22Rv1 (cell line): ENCODE measurements at regions not wholly inside any gene's neighbourhood (a gene's known extent, or its start where the extent isn't known, plus 50 kb on each side); places are given as distances from the start of the nearest gene placed in this dataset.

Source experiments
- H3K27ac ChIP-seq: fragments of 450-650 bp; 2 replicates; pipeline ENCODE4 v1.5.1; 2017
- ZFX ChIP-seq: fragments of 450-650 bp; IDR thresholded peaks from 2 replicates; pipeline ENCODE4 v1.6.1; 2017; ENCODE audit warnings: antibody characterized with exemption, borderline replicate concordance
- TF ChIP-seq, protein P1 (sequence below): fragments of 450-650 bp; IDR thresholded peaks from 2 replicates; pipeline ENCODE4 v1.5.1; 2017; ENCODE audit warnings: mild to moderate bottlenecking

GRCh38 chr7:46525876-46526275, 604.8 kb upstream of the IGFBP3 start:
- no peak for TF ChIP-seq ZFX
- TF ChIP-seq, protein P1, sequence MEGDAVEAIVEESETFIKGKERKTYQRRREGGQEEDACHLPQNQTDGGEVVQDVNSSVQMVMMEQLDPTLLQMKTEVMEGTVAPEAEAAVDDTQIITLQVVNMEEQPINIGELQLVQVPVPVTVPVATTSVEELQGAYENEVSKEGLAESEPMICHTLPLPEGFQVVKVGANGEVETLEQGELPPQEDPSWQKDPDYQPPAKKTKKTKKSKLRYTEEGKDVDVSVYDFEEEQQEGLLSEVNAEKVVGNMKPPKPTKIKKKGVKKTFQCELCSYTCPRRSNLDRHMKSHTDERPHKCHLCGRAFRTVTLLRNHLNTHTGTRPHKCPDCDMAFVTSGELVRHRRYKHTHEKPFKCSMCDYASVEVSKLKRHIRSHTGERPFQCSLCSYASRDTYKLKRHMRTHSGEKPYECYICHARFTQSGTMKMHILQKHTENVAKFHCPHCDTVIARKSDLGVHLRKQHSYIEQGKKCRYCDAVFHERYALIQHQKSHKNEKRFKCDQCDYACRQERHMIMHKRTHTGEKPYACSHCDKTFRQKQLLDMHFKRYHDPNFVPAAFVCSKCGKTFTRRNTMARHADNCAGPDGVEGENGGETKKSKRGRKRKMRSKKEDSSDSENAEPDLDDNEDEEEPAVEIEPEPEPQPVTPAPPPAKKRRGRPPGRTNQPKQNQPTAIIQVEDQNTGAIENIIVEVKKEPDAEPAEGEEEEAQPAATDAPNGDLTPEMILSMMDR = no peak

GRCh38 chr7:46524350-46524749, 603.3 kb upstream of the IGFBP3 start:
- TF ChIP-seq, protein P1 = no peak
- no peak for TF ChIP-seq ZFX
- no peak overlapping the region for H3K27ac ChIP-seq

More at GRCh38 chr7:46525876-46526275, 604.8 kb upstream of the IGFBP3 start:
- no peak overlapping the region for H3K27ac ChIP-seq

GRCh38 chr7:46522354-46522906, 601.4 kb upstream of the IGFBP3 start:
- H3K27ac ChIP-seq = no peak overlapping the region
- no peak for TF ChIP-seq ZFX
- TF ChIP-seq, protein P1 = no peak

DNA sequence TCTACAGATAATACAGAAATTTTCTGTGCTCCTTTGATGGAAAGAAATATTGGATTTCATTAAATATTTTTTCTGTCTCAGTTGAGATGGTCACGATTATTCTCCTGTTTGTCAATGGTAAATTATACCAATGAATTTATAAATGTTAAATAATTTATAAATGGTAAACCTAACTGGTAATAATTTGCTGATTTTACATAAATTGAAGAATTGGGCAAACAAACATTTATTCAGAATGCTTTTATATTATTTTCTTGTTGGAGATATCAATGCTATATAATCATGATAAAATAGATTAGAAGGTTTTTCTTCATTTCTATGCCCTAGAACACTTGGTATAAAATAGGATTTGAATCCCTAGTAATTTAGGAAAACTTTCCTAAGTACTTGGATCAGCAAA, 597.6 kb upstream of the IGFBP3 start:
- no peak for TF ChIP-seq ZFX
- TF ChIP-seq, protein P1 = no peak
- no peak overlapping the region for H3K27ac ChIP-seq

DNA sequence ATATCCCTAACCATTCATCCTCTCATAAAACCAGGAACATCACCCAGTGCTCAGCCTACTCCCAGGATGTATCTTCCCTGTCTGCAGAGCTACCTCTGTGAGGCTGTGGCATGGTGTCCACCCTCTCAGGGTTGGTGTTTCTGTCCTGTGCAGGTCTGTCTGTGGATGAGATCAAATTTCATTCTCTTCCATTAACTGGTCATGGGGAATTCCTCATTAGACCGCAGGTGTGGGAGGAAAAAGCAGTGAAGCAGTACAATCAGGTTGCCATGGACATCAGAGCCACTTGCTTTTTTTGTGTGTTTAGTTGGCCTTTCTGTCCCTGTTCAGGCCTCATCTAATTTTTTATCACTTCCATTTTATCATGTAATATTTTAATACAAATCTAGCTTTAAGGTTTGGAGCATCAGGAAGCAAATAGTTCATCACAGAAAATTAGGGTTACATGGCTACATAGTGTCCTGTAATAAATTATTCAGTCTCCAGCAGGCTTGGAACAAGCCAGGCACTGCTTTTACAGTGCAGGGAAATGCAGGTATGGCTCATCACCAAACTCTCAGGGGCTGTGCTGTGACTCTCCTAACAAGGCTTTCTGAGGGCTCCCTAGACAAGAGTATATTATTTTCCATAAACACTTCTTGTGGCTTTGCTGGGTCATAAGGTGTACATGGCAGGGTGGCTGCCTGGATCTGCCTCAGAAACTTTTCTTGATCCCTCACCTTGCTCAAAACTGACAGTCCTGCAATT, 594.9 kb upstream of the IGFBP3 start:
- TF ChIP-seq, protein P1 = no peak
- no peak for TF ChIP-seq ZFX
- no peak overlapping the region for H3K27ac ChIP-seq

DNA sequence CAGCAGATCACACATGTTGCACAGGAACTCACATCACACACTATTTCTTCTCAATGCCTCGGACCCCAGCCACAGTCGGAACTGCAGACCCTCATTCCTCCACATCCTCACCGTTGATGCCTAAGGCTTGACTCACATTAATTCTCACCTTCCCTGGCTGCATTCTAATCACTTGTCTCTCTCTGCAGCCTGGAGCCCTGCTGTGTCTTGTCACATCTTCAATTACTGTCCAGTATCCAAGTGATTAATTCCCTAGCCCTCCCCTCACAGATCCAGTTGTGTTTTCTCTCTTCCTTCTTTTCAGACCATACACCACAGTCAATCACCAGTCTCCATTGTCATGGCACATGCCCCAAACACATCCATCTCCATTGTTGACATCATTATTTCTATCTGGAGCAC, 592.4 kb upstream of the IGFBP3 start:
- H3K27ac ChIP-seq = no peak overlapping the region
- no peak for TF ChIP-seq ZFX
- TF ChIP-seq, protein P1 = no peak

DNA sequence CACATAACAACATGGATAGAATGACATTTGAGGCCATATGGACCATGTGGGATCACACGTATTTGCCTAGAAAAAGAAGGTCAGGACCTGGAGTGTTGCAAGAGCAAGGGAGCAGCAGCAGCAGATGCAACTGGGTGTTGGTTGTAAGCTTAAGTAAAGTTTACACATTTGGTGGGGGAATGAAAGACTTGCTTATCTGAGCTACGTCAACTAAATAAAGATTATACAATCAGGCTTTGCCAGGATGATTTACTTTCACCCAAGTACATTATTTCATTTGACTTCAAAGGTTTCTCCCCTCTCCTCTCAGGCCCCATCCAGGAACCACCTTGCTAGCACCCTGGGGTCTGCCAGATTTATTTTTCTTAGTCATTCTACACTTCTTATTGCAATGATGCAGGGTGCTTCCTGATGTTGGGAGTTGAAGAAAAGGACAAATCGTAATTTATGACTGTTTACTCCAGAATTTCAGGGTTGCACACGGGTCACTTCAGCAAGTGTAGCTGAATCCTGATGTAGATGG, 591.9 kb upstream of the IGFBP3 start:
- no peak overlapping the region for H3K27ac ChIP-seq
- TF ChIP-seq ZFX = no peak
